KOPT-K1 (cell line): ENCODE measurements at regions not wholly inside any gene's neighbourhood (a gene's known extent, or its start where the extent isn't known, plus 50 kb on each side); places are given as distances from the start of the nearest gene placed in this dataset.
"Not testable (repeated sequence)": the region's sequence is repeated elsewhere in the genome, so short reads cannot be mapped to it uniquely, and the experiment has no call there.

Source experiments
- H3K27ac ChIP-seq: fragments of 200-600 bp; sonication (generic); 2 replicates; pipeline ENCODE4 v1.5.1; 2016; ENCODE audit warnings: antibody characterized with exemption, mild to moderate bottlenecking, low read depth, low read length; ENCODE audit not compliant: poor library complexity, severe bottlenecking
- H3K36me3 ChIP-seq: fragments of 200-600 bp; sonication (generic); 2 replicates; pipeline ENCODE4 v1.5.1; 2017; ENCODE audit warnings: antibody characterized with exemption, mild to moderate bottlenecking, low read length, moderate library complexity; ENCODE audit not compliant: insufficient read depth
- H3K9me3 ChIP-seq: fragments of 200-600 bp; sonication (generic); 2 replicates; pipeline ENCODE4 v1.5.1; 2017; ENCODE audit warnings: antibody characterized with exemption, low read length, mild to moderate bottlenecking; ENCODE audit not compliant: insufficient read depth, poor library complexity, severe bottlenecking

- peaks cover 30% of the 10 kb centered on the region for H3K9me3 ChIP-seq
- not testable (repeated sequence) for H3K27ac ChIP-seq, H3K36me3 ChIP-seq
Observed at GRCh38 chr12:131394752-131395151, 316.1 kb upstream of the SFSWAP start.

- H3K9me3 ChIP-seq: peaks cover 30% of the 10 kb centered on the region
Observed at GRCh38 chr12:131395209-131395684, 315.6 kb upstream of the SFSWAP start.

GRCh38 chr12:131395971-131396573, 314.8 kb upstream of the SFSWAP start:
- Histone ChIP-seq H3K36me3 (no peaks in the 10 kb centered on the region), H3K27ac (no peak overlapping the region), H3K9me3 (peaks cover 30% of the 10 kb centered on the region)

More at GRCh38 chr12:131395209-131395684, 315.6 kb upstream of the SFSWAP start:
- H3K27ac ChIP-seq, H3K36me3 ChIP-seq: not testable (repeated sequence)

GRCh38 chr12:131397493-131398181, 313.3 kb upstream of the SFSWAP start:
- peaks cover 30% of the 10 kb centered on the region for H3K9me3 ChIP-seq
- no peaks in the 10 kb centered on the region for H3K36me3 ChIP-seq

GRCh38 chr12:131399000-131399399, 311.9 kb upstream of the SFSWAP start:
- H3K36me3 ChIP-seq: no peaks in the 10 kb centered on the region
- H3K9me3 ChIP-seq: peaks cover 30% of the 10 kb centered on the region

More at GRCh38 chr12:131397493-131398181, 313.3 kb upstream of the SFSWAP start:
- no peak overlapping the region for H3K27ac ChIP-seq

GRCh38 chr12:131400668-131401294, 310.1 kb upstream of the SFSWAP start:
- H3K9me3 ChIP-seq: peaks cover 30% of the 10 kb centered on the region
- not testable (repeated sequence) for H3K27ac ChIP-seq, H3K36me3 ChIP-seq

More at GRCh38 chr12:131399000-131399399, 311.9 kb upstream of the SFSWAP start:
- H3K27ac ChIP-seq: no peak overlapping the region

- H3K27ac ChIP-seq, H3K36me3 ChIP-seq: not testable (repeated sequence)
- H3K9me3 ChIP-seq: peaks cover 19% of the 10 kb centered on the region
Observed at GRCh38 chr12:131401907-131402633, 308.8 kb upstream of the SFSWAP start.

- Histone ChIP-seq H3K9me3 (peaks cover 11% of the 10 kb centered on the region), H3K27ac (no peak overlapping the region), H3K36me3 (no peaks in the 10 kb centered on the region)
Observed at GRCh38 chr12:131402781-131403396, 308.0 kb upstream of the SFSWAP start.

- Histone ChIP-seq H3K36me3 (no peaks in the 10 kb centered on the region), H3K9me3 (peaks cover 3% of the 10 kb centered on the region), H3K27ac (no peak overlapping the region)
Observed at GRCh38 chr12:131403676-131404075, 307.2 kb upstream of the SFSWAP start.

- no peak overlapping the region for H3K27ac ChIP-seq
- no peaks in the 10 kb centered on the region for H3K9me3 ChIP-seq
- no peaks in the 10 kb centered on the region for H3K36me3 ChIP-seq
Observed at GRCh38 chr12:131404705-131405104, 306.2 kb upstream of the SFSWAP start.

- no peak overlapping the region for H3K27ac ChIP-seq
- no peaks in the 10 kb centered on the region for H3K9me3 ChIP-seq
- no peaks in the 10 kb centered on the region for H3K36me3 ChIP-seq
Observed at GRCh38 chr12:131407221-131408035, 303.5 kb upstream of the SFSWAP start.

GRCh38 chr12:131408036-131408365, 302.9 kb upstream of the SFSWAP start:
- no peaks in the 10 kb centered on the region for H3K9me3 ChIP-seq
- no peaks in the 10 kb centered on the region for H3K36me3 ChIP-seq
- H3K27ac ChIP-seq: no peak overlapping the region

- H3K9me3 ChIP-seq: no peaks in the 10 kb centered on the region
- no peaks in the 10 kb centered on the region for H3K36me3 ChIP-seq
- no peak overlapping the region for H3K27ac ChIP-seq
Observed at GRCh38 chr12:131408484-131408883, 302.4 kb upstream of the SFSWAP start.

- Histone ChIP-seq H3K27ac (no peak overlapping the region), H3K36me3 (no peaks in the 10 kb centered on the region), H3K9me3 (no peaks in the 10 kb centered on the region)
Observed at GRCh38 chr12:131409211-131409610, 301.7 kb upstream of the SFSWAP start.
